GM21423 (cell line): ENCODE measurements at regions not wholly inside any gene's neighbourhood (a gene's known extent, or its start where the extent isn't known, plus 50 kb on each side); places are given as distances from the start of the nearest gene placed in this dataset.

Experiments used
- ATAC-seq: cut with Tn5 transposase; IDR thresholded peaks from one replicate; pipeline ENCODE4 v1.9.1; 2021; ENCODE audit warnings: mild to moderate bottlenecking, moderate library complexity; ENCODE audit not compliant: unreplicated experiment

DNA sequence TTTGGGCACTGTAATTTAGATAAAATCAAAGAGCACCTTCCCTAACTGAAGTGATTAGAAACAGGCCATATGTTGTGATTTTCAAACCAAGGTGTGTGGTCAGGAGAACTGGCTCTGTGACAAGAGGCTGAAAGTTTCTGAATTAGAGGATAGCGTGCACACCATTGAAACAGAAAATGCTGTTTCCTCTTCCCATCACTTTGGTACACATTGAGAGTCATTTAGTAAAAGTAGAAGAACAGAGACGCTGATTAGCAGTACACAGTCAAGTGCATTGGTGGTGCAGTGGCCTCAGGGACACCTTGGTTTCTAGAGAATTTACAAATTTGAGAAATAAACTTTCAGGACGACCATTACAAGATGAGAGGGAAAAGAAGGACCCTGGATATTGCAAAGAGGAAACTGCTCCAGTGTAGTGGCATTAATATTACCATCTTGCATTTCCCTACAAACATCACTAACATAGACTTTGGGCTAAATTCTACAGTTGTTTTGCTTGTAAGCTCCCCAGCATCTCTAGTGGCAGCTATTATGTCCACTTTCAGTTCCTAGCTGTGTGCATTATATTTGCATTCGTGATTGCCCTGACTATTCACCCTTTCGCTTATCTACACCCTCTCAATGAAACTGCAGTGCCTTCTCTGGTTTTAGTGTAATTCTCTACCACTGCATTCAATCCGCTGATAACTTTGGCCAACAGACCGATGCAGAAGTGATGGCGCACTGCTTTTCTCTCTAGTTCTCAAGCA is 728.1 kb upstream of the GRM7 start:
- no peak for ATAC-seq

DNA sequence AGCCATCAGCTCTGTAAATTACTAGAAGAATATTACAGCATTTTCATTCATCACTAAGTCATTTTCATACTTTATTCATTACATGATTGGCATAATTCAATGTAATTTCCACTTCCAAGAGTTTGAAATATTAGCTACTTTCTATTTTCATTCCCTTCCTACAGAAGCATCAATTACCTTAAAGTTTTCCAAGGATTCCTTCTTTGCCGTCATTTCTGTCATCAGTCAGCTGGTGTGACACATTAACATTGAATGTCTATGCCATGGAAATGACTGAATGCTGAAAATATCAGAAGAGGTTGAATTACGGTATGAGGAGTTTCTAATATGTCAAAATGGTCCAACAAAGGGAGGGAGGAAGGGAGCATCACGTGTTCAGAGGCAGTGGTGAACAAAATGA is 718.2 kb upstream of the GRM7 start:
- ATAC-seq = no peak

DNA sequence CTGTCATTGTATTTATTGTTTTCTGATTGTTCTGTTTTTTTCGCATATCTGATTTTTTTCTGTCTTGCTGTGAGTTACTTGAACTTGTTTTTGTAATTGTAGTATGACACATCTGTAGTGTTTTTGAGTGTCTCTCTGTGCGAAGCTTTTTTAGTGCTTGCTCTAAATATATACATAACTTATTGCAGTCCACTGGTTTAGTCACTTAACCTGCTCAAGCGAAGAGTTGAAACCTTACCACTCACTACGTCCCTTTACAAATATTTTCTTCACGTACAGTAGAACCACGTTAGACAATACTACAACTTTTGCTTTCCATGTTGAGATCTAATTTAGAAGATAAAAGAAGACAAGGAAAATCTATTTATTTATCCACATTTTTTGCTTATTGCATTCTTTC is 713.0 kb upstream of the GRM7 start:
- no peak for ATAC-seq

DNA sequence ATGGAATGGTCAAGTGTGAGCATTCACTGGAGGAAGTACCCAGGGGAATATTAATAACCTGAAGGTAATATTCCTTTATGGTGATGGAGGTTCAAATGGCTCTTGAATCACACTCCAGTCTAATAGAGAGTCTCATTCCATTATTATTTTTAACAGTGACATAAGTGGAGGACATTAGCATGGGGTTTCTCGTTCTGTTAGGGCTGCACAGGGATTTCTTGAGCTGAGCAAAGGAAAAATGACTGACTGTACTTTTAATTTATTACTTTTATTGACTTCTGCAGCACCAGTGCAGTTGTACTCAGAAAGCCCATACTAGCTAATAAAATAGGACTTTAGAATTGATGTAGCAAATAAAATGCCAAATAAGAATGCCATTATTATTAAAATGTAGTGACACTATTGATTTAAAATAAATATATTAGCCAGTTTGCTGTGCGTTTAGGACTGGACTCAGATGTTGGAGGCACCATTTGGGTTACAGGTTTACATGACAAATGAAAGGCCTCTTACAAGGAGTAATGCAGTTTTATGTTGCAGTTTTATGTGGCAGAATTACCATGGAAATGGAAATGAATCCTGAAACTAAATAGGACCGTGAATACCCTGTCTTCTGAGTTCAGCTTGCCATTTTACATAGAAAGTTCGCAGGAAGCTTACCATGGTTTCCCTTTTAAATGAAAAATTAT is 705.1 kb upstream of the GRM7 start:
- no peak for ATAC-seq

DNA sequence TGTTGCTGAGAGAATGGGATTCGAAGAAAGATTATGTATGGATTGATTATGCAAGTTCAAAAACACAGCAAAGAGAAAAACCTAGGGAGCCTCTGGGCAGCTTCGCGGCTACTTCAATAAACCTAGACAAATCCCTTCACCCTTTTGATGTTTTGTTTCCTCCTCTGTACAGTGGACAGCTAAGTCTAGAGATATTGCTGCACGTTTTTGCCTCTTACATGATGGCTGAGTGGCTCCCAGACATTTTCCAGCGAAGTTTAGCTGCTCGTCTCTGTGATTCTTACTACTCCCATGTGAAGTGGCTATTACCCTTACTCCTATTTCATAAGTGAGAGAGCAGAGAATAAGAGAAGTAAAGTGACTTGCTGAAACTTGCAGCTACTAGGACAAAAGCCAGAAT is 695.0 kb upstream of the GRM7 start:
- ATAC-seq = no peak

DNA sequence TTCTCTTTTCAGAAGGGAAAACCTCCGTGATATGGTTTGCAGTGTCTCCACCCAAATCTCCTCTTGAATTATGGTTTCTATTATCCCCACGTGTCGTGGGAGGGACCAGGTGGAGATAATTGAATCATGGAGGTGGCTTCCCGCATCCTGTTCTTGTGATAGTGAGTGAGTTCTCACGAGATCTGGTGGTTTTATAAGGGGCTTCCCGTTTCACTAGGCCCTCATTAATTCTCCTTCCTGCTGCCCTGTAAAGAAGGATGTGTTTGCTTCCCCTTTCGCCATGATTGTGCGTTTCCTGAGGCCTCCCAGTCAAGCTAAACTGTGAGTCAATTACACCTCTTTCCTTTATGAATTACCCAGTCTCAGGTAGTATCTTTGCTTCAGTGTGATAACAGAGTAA is 692.7 kb upstream of the GRM7 start:
- no peak for ATAC-seq

DNA sequence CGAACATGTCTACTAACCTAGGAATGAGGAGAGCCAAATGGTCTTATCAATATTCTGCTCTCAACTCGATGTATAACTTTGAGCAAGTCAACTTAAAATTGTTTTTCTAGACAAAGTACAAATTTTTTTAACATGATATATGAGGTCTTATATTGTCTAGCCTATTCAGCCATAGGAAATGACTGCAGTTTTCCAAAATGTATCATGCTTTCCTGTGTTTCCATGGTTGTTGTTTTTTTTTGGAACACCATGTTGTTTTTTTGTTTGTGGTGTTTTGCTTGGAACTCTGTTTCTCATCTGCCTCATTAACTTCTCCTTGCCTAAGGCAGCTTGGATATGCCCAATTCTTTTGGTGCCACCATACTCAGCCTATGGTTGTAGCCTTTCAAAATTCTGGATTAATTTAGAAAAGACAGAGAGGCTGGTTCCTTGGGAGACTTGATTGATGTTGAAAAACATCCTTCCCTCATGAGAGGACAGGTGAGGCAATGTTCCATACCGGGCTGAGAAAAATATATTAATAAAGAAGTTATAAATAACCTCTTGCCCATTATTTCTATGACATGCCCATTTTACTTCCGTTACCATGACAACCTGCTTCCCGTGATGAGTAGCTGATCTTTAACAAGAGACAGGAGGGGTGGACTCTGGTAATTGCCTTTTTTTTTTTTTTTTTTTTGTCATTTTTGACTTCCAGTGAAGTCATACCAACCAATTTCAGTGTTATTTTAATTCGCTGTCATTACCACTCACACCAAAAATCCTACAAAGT is 687.9 kb upstream of the GRM7 start:
- ATAC-seq = no peak

DNA sequence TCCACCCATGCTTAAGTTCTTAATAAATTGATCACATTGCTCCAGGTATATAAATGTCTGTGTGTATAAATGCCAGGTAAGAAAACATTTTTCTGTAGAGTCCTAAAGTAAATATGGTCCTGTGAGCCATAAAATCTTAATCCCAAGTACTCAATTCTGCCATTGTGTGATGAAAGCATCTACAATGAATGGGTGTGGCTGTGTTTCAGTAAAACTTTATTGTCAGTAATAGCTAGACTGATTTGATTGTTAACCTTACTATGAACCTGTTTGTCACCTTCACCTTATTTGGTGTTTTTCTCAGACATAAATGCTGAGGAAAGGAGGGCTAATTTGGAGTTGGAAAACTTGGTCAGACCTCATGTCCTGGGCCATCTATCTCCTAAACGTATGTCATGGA is 683.5 kb upstream of the GRM7 start:
- ATAC-seq = no peak

DNA sequence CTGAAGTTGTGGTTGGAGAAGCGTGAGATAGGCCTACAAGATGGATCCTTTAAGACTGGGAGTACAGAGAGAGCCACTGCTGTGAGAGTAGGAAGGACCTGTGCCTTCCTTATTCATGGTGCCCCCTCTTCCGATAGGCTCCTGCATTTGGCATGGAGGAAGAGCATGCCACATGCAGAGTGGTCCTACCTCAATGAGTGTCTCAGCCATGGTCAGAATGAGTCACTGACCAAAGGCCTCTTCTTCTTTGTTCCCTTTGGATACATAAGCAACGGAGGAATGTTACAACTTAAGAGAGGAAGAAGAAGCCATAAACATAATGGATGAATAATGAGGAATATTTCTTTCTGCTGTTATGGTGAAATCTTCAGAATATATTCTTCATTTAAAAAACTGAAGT is 681.2 kb upstream of the GRM7 start:
- ATAC-seq = no peak

DNA sequence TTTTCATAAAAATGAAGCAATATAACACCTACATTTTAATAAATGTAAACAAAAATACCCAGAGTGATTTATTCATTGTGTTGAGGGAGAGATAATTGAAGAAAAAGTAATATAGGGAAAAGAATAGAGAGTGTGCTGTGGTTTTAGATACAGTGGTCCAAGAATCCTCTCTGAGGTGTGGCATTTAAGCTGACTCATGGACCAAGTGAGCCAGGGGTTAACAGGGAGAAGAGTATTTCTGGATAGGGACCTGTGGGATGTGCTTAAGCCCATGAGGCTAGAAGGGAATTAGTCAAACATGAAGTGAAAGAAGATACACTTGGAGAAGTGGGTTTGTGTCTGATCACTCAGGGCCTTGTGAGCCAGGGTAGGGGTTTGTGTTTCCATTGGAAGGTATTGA is 680.7 kb upstream of the GRM7 start:
- no peak for ATAC-seq

DNA sequence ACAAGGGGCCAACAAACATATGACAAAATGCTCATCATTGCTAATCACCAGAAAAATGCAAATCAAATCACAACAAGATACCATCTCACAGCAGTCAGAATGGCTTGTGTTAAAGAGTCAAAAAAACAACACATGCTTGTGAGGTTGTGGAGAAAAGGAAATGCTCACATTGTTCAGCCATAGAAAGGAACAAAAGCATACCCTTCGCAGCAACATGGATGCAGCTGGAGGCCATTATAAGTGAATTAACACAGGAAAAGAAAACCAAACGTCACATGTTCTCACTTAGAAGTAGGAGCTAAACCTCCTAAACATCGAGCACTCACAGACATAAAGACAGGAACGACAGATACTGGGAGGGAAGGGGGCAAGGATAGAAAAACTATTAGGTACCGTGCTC is 678.4 kb upstream of the GRM7 start:
- ATAC-seq = no peak

DNA sequence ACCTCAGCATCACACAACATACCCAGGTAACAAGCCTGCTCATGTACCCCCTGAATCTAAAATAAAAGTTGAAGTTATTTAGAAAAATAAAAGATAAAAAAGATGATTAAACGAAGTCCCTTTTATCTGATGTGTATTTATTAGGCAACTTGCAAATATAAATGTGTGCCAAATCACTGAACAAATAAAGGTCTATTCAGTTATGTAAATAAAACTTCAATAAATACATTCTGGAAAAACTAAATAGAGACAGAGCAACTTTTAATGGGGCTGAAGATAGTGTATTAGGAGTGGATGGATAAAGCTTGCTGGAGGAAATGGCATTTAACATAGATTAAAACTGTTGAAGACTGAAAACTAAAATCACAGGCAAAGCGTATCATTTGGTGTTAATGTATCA is 678.0 kb upstream of the GRM7 start:
- no peak for ATAC-seq

DNA sequence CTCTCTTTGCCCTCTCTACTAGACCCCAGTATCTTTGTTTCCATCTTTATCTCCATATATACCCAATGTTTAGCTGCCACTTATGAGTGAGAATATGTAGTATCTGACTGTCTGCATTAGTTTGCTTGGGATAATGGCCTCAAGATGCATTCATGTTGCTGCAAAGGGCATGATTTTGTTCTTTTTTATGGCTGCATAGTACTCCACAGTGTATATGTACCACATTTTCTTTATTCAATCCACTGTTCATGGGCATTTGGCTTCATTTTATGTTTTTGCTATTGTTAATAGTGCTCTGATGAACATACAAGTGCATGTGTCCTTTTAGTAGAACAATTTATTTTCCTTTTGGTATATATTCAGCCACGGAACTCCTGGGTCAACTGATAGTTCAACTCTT is 671.5 kb upstream of the GRM7 start:
- ATAC-seq = no peak

DNA sequence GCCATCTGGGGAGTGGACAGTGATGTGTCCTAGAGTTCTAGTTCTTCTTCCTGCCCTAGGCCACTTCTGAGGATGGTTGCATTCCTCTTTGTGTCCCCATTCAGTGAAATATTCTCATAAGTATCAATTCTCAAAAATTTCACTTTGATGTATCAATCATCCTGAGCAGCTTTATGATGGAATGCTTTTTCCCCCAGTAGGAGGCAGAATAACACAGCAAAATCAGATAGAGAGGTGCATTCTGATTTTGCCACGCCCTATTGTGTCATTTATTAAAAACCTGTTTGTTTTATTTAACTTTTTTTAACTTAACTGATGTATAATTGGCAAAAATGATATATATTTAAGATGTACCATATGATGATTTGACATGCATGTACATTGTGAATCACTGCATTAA is 656.0 kb upstream of the GRM7 start:
- ATAC-seq = no peak

DNA sequence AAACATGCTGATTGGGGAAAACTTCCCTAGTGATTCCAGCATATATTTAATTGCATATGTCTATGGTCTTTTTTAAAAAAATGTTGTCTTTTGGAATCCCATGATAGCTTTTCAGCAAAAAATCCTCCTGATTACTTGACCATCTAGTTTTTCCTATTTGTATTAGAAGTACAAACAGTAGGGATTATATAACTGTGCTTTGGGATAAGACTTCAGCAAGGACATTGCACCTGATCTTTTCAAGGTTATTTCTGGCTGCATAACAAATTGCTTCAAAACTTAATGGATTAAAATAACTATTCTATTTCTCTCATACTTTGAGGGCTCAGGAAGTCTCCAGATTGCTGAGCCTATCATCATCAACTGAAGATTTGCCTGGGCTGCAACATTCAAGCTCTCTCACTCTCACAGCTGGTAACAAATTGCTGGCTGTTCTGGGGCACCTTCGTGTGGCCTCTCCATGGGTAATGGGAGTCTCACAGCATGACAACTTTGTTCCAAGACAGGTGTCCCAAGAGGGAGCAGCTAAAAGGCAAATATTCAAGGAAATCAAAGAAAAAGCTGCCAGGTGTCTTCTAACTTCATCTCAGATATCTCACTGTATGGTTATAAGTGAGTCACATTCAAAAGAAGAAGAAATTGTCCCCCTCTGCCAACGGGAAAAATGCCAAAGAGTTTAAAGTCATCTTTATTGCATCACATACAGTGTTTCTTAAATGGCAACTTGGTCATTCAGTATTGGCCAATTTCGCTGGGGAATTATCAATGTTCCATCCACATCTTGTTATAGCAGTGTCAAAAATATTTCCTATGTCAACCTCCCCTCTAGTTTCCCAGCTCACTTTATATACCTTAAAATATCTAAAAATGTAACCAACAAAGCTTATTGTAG is 644.5 kb upstream of the GRM7 start:
- no peak for ATAC-seq

DNA sequence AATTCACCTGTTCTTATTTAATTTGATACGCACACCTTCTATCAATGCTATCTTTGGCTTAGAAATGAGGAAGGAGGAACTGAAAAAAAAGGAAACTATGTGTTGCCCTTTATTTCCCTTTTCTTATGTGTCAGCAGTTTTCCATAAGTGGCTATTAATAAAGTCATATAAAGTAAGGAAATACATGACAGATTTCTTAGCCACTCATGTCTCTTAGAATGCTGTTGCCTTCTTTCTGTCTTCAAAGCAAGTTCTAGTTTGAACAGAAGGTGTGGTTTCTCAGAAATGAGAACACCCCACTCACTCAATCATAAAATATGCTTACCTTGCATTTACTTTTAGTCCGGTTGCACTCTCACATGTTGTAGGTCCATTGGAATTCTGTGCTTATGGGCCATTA is 640.5 kb upstream of the GRM7 start:
- ATAC-seq = no peak

DNA sequence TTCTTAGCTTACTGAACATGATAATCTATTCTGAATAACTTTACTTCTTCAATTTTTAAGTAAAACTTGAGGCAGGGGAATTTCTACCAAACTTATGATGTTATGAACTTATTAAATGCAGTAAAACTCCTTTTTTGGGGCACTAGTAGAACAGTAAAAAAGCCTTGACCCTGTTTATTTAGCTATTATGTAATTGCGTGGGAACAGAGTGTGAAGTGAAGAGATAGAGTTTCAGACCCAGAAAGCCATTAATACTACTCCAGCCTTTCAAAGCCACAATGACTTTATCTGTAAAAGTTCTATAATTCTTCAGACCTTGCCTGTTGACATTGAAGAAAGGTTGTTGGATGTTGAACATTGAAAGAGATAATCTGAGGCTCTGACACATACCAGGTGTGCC is 638.8 kb upstream of the GRM7 start:
- no peak for ATAC-seq

DNA sequence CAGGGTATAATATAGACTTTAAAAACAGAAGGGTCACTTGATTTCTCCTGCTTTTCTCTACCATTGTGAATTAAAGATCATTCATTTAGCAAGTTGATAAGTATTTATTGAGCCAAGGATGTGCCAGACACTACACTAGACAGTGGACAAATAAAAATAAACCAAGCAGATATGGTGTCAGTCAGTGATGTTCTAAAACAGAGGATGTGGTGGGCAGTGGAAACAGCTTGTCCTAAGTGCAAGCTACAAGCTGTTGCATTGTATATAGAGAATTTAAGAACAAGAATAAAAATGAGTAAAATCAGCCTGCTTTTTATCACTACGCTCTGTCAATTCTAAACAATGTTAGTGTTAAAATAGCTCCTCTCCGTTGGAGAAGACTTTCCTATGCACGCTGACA is 637.3 kb upstream of the GRM7 start:
- no peak for ATAC-seq

DNA sequence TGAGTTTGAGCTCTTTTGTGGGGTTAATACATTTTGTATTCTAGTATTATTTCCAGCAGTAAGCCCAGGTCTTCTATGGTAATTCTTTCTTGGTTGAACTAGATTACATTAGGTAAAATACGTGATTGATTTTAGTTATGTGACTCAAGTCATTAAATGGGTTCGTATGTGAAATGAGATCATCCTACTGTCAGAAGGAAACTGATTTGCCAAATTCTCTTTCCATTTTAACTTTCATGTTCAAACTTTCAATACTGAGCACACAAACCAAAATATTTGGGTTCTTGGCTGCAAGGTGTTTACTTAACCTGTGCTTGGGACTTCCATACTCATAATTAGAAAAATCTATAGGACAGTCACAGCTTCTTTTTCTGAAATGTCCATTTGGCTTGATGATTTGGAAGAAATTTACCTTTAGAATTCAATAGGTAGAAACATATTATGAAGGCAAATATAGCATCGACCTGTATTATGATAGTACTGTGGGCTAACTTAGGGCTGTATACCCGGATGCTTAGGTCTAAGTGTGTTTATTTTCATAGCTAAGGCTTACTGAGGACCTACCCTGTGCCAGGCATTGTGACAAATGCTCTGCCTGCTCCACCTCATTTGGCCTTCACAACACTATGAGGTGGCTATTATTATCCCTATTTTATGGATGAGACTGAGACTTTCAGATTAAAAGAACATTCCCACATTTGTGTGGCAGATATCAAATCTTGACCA is 631.8 kb upstream of the GRM7 start:
- ATAC-seq = no peak

DNA sequence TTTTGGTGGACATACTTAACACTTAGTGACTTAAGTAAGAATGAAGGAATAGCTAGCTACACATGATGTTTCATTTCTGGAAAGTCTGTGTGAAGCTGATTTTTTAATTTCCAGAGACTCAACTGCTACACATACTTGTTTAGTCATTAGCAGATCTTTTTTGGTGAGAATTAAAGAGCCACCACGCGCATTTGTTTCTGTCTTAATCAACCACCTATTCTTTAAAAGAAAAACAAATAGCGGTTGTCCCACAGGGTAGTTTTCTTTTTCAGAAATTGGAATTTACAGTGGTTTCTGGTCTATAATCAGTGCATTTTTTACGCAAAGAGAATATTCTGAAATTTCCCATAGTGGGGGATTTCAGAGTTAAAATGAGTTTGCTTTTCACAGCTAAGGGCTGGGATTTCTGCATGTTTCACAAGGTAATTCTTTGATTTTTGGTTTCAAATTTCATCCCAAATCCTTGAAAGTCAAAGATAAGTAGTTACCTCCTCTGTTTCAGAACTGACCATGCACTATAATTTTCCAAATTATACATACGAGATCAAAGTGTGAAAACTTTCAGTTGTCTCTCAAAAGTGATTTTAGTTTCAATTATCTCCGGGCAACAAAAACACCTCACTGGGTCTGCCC is 631.0 kb upstream of the GRM7 start:
- no peak for ATAC-seq
